ENCODE measurements at regions not wholly inside any gene's neighbourhood (a gene's known extent, or its start where the extent isn't known, plus 50 kb on each side); places are given as distances from the start of the nearest gene placed in this dataset.
"Not testable (repeated sequence)": the region's sequence is repeated elsewhere in the genome, so short reads cannot be mapped to it uniquely, and the experiment has no call there.

DNA sequence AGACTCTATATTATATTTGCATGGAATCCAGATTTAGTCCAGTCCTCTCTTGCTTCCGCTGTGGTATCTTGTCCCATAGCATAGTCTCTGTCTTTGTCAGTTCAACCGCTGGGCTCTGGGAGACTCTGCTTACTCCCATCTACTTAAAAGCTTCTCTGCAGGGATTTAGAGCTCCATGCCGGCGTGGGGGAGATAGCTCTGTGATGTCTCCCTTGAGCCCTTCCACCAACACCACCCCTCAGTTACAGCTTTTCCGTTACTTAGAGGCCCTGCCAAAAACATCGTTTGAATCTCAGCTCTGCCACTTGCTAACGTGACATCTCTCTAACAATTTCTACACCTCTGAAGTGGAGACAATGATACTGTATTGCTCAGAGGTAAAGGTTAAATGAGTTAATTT, 306.1 kb upstream of the ZNF608 start:
- DNase-seq = no peak

DNA sequence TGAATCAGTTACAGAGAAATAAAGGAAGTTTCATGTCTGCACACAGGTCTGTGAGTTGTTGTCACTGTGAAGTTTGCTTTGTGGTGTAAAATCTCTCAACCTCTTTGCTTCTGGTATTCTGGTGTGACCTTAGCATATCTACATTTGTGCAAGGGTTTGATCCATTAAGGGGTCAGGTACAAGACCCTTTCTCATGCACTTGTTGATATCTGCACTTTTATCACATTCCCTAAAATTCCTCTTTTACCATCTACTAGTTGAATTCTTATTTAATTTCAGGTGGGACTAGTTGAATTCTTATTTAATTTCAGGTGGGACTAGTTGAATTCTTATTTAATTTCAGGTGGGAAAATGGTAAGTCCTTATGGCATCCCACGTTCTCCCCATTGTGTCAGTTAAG, 306.7 kb upstream of the ZNF608 start:
- no peak for DNase-seq

DNA sequence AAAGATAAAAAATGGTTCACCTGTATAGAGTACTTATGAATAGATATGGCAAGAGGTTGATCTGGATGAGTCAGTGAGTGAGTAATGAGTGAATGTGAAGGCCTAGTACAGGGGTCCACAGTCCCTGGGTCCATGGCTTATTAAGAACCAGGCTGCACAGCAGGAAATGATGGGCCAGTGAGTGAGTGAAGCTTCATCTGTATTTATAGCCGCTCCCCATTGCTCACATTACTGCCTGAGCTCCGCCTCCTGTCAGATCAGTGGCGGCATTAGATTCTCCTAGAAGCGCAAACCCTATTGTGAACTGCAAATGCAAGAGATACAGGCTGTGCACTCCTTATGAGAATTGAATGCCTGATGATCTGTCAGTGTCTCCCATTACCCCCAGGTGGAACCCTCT, 307.7 kb upstream of the ZNF608 start:
- no peak for DNase-seq

DNA sequence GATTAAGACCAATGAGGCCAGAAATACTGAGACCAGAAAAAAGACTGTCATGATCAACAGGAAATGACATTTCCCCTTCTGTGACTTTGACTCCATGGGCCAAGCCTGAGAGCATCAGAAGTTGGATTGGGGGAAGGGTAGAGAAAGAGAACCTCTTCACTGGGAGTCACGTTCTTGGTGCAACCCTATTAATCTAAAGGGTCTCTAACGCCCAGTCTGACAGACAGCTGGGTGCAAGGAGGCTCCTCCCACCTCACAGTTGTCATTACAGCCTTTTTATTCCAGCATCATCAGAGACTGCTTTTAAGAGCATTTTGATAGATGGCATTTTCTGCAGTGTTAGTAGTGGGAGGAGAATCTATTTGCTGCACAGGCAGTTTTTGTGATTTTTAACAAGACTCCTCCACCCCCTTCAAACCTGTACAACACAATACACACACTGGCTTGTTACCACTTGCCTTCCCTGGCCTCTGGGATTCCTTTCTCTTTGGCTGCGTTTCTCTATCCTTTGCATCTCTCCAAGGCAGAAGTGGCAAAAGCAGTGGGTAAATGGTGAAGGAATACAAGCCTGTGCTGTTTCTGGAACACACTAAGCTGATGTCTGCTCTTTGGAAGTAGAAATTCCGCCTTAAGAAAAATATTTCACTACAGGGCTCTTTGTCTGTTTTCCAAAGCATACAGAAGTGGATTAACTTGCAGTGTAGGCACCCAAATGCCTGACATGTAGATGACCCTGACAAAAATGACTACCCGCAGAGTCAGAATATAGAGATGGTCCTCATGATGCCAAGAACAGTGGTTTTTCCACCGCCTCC, 310.4 kb upstream of the ZNF608 start:
- DNase-seq = no peak

DNA sequence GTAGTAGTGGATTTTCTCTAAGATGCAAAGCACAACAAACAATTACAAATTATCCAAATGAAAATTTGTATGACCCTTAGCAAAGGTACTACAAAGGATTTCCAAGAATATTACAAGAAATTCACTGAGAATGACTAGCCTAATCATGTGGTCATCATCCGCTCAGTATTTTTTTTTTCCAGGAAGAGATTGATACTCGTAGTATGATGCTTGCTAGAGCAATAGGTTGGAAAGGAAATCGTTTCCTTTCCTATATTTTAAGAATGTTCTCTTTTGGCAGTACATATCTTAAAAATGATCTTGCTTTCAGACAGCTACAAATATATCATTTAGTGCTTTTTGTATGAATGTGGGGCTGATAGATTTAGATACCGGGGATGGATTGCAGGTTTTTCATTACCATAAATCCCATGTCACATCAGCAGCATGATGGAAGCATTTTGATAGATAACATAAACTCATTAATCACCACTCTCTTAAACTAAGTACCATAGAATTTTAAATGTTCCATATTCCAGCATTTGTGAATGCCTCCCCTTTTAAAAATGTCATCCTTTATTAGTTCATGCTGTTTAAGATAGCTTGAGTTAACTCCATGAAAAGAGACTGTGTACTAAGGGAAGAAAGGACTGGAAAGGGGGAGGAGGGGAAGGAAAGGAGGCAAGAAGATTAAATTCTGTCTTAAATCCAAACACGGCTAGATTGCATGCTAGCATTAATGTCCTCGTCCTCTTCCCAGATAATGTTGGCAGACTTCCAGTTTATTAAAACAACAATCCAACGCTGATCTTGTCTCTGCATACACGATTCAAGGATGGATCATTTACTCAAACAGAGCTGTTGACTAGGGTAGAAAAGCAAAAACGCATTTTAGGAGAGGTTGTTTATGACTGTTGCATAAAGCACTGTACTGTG, 311.7 kb upstream of the ZNF608 start:
- DNase-seq = no peak

DNA sequence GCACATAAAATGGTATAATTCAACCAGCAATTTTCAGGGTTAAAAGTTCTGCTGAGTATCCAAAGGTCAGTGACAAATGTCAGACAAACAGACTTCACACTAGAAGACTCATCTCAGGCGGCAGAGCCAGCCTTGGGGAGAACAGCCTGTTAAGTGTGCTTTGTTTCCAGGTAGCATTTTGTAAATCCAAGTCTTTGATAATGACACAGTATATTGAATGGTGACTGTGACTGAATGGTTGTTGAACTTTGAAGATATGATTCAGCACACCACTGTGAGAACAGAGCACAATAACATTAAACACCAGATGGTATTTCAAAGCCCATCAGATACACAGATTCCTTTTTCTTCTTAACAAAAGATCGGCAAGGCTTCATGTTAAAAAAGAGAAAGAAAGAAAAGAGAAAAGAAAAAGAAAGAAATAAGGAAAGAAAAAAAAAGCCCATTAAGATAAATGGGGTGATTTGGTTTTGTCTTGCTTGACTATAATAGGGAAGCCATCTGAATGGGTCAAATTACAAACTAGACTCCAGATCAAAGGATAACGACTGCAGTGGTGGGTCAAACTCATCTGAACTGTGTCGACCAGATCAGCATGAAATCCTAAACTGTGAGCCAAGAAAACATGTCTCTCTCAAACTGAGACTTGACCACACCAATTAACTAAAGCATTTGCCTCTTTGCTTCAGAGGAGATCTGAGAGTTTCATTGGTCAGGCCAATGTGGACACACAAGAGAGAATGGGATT, 313.0 kb upstream of the ZNF608 start:
- DNase-seq = no peak

DNA sequence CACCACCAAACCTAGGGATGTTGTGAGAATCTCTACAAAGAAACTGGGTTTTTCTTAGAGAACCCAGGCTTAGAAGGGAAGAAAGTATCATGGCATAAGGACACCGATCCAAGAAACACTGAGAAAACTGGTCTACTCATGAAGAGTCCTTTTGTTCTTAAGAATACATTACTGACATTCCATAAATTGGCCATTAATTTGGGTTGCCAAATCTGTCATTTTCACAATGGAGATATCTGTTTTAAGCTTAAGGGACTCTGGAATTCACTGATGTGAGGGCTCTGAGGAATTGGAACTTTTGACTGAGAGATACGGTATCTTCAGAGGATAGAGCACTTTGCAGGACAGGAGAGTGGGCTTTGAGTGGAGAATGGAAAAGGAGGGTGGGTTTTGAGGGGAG, 315.3 kb upstream of the ZNF608 start:
- no peak for DNase-seq

DNA sequence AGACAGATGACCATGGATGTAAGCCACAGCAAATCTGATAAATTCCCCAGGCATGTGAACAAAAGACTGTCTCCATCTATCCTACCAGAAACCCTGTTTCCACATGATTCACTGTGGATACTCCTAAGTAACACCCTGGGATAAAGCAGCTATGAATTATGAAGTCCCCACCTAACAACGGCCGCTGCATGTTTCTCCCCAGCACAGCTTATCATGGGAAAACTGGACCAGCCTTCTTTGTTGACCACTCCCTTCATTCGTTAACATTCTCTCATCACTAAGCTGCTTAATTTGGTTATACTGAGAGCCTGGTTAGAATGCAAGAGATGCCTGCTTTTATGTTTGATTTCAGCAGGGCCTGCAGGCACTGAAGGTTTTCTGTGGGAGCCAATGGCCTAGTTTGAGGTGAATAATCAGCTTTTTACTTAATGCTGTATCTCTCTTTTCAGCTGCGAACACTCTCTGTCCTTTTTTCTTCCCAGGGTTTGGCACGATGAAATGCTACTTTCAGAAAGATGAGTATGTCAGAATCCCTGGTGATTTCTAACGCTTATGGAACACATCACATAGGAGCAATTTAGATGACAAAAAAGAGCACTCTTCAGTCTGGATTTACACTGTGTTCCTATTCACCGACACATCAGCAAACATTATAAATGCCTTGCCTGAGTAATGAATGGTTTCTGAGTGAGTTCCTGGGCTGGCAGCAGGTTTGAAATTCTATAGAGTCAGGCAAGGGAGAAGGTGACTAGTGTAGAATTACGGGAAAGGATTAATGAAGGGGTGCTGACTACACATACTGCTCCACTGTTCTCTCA, 318.4 kb upstream of the ZNF608 start:
- no peak for DNase-seq

DNA sequence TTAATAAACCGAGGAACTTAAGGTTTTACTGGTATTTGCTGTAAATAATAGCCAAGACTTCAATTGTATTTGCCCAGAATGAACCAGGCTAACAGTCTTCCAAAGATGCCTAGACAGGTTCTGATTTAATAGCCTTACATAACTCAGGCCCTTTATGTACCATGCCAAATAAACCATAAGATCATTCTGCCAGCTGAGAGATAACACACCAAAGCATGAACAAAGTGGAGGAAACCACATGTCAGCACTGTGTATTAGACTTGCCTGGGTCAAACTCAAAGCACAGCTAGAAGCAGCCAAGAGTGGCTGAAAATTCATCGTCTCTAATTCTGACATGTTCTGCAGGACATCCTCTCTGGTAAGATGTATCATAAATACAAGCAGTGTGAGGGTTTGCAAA, 319.3 kb upstream of the ZNF608 start:
- DNase-seq = no peak

DNA sequence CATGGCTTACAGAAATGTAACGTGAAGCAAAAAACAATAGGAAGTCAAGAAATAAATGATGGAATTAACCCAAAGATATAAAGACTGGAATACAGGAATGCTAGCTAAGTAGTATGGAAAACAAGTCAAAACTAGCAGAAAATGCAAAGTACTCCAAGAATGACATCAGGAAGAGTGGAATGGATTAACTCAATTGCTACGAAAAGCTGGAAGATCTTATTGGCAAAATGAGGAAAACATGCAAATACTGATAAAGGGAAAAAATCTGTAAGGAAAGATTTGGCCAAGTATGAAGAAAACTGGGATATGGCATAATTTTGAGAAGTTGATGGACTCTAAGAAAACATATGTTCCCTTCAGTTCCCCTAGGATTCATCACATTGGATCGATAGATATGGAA, 324.5 kb upstream of the ZNF608 start:
- DNase-seq = no peak

DNA sequence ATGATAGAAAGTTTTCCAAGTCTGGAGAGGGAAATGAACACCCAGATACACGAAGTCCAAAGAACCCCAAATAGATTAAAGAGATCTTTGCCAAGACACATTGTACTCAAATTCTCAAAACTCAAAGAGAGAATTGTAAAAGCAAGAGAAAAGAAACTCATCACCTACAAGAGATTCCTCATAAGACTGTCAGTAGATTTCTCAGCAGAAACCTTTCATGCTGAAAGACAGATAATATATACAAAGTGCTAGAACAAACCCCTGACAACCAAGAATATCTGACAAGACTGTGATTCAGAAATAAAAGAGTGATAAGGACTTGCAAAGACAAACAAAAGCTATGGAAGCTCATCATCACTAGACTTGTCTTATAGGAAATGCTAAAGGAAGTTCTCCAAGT, 326.7 kb upstream of the ZNF608 start:
- DNase-seq = no peak

DNA sequence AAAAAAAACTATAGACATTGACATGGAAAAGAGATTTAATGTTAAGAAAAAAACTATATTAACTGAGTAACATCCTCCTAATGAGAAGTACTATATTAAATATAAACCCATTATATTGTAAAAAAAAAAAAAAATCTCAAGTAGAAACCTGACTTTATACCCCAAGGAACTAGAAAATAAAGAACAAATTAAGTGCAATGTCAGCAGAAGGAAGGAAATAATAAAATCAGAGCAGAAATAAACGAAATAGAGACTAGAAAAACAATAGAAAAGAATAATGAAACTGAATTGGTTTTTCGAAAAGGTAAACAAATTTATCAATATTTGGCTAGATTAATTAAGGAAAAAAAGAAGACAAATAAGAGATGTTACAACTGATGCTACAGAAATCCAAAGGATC, 329.1 kb upstream of the ZNF608 start:
- DNase-seq = no peak

DNA sequence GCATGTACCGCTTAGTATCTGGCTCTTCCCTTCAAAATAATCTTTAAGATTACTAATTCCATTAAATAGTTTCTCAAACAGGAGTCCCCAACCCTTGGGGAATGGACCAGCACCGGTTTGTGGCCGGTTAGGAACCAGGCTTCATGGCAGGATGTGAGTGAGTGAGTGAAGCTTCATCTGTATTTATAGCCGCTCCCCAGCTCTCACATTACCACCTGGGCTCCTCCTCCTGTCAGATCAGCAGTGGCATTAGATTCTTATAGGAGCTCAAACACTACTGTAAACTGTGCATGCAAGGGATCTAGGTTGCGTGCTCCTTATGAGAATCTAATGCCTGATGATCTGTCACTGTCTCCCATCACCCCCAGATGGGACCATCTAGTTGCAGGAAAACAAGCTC, 332.6 kb upstream of the ZNF608 start:
- DNase-seq = not testable (repeated sequence)

DNA sequence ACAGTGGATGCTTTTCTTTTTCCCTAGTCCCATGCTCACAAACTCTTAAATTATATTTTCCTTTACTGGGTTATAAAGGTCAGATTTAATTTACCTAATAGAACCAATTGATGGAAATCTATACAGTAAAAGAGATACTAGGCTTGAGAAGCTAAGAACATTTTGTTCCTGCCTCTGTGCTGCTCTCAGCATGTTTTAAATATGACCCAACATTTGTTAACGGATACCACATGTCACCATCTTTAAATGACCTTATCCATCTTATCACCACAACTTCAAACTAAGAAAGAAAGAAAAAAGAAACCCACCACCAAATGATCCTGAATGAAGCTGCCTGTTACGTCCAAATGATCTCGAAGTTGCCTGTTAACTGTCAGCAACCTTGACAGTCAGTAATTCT, 334.7 kb upstream of the ZNF608 start:
- DNase-seq = no peak

DNA sequence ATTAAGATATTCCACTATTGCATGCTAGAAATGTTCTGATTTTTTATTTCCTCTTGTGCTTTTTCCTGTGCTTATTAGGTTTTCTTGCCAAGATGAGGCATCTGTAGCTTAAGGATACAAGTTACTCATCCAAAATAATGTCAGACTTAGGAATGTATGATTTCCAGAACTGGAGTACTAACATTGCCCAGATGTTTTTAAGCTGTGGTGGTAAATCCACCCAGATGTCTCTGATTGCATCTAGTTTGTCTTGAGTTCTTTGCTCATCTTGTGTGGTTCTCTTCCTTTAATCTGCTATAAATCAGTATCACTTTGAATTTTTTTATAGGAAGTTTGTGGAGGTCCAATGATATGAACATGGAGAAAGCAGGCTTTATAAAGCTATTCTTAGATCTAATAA, 337.5 kb upstream of the ZNF608 start:
- DNase-seq = no peak

DNA sequence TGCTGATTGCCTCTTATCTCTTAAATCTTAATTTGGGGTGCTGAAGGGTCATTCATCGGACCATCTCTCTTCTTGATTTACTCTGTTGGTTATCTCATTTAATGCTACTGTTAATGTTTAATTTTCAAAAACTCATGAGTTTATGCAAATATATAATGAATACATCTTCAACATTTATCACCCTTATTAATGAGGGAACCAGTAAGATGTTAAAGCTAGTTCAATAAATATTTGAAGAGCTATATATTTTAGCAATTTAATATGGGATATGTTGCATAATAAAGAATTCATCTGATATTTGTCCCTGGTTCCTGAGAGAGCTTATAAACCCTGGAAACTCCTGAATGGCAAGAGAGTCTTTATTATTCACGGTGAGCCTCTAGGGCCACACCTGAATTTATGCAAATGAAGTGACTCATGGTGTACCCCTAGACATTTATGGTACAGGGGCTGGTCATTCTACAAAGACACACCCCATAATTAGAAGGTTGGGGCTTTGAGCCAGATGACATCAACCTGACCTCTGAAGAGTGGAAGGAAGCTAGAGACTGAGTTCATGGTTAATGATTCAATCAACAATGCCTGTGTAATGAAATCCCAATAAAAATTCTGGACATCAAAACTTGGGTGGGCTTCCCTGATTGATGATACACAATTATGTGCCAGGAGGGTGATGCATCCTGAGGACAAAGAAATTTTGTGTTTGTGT, 339.5 kb upstream of the ZNF608 start:
- DNase-seq = no peak

DNA sequence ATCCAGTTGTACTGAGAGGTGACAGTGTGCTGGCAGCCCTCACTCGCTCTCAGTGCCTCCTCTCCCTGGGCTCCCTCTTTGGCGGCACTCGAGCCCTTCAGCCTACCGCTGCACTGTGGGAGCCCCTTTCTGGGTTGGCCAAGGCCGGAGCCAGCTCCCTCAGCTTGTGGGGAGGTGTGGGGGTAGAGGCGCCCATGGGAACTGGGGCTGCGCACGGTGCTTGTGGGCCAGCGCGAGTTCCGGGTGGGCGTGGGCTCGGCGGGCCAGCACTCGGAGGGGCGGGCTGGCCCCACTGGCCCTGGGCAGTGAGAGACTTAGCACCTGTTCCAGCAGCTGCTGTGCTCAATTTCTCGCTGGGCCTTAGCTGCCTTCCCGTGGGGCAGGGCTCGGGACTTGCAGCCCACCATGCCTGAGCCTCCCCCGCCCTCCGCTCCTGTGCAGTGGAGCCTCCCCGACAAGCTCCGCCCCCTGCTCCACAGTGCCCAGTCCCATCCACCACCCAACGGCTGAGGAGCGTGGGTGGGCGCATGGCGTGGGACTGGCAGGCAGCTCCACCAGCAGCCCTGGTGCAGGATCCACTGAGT, 342.2 kb upstream of the ZNF608 start:
- DNase-seq = no peak

DNA sequence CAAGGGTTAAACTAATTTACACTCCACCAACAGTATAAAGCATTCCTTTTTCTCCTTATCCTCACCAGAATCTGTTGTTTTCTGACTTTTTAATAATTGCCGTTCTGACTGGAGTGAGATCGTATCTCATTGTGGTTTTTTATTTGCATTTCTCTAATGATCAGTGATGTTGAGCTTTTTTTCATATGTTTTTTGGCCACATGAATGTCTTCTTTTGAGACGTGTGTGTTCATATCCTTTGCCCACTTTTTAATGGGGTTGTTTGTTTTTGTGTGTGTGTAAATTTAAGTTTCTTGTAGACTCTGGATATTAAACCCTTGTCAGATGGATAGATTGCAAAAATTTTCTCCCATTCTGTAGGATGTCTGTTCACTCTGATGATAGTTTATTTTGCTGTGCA, 345.7 kb upstream of the ZNF608 start:
- not testable (repeated sequence) for DNase-seq

DNA sequence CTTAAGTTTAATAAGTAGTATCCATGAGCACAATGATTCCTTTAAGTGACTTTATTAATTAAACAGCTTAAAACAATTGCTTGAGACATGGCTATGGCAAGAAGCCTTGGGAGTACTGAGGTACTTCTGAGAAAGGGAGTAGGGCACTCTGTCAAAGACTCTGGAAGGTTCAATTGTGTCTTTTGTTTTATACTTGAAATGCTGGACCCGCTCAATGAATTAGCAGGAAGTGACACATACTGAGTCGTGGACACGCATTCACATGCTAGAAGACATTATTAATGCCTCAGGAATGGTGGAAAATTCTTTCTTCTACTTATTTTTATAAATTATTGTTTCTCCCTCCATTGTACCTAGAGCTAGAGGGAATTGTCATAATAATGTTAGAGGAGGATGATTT, 347.3 kb upstream of the ZNF608 start:
- no peak for DNase-seq

DNA sequence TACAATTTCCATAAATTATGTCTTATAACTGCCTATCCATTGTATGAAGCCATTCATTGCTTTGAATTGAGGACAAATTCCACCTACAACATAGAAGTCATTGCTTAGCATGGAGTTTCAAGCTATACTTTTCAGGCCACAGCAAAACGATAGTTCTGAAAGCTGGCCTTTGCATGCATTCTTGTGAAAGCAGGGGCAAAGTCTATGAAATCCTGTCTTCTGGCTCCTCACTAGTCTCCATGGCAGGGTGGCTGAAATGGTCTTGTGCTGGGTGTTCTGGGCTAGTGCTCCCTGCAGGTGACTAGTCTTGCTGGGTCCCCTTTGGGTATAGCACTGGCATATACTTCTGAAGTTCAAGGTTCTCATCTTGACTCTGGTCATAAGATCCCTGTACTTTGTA, 353.9 kb upstream of the ZNF608 start:
- no peak for DNase-seq

DNA sequence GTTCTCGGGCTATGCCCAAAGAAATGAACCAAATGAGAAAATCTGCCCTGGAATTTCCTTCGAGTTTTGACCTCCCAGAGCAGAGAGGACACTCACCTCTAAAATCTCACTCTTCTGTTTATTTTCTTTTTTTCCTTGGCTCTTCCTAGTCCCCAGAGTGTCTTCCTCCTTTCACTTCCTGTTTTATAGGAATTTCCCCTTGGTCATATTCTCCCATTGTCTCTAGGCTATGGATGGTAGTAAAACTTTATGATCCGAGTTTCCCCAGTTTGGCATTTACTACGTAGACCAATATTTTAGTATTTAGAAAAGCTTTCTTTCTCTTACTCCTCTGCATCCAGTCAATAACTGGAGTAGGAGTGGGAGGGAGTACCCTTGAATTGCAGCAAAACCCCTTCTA, 354.5 kb upstream of the ZNF608 start:
- no peak for DNase-seq

DNA sequence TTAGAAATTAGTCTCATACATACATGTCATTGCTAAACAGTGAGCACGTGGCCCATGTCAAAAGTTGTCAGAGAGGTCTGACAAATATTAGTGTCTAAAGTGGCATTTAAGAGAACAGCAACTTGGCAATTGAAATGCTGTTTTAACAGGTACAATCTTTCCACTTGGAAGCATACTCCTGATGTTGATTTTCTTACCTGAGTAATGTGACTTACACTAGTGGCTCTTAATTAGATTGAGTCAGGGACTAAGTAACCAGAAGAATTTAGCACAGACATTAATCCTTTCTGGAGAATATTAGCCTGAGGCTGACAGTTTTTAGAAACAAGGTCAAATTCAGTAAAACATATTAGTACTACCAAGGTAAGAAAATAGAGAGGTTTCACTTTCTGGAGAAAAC, 357.0 kb upstream of the ZNF608 start:
- no peak for DNase-seq

Measured in activated CD4-positive, alpha-beta T cell treated with anti-CD3 and anti-CD28 coated beads, Interleukin-2, amount 50 U/mL, for 48 hours (primary cell).